Left renal cortex interstitium (tissue), 4 donors: ENCODE measurements at regions not wholly inside any gene's neighbourhood (a gene's known extent, or its start where the extent isn't known, plus 50 kb on each side); places are given as distances from the start of the nearest gene placed in this dataset.

Source experiments
- DNase-seq, 4 donors: peaks; one replicate each; pipeline ENCODE4 v3.0.0-alpha.2; 2013; ENCODE audit warnings: low read depth in 4 of 4, low spot score in 2 of 4, missing footprints in 1 of 4

DNA sequence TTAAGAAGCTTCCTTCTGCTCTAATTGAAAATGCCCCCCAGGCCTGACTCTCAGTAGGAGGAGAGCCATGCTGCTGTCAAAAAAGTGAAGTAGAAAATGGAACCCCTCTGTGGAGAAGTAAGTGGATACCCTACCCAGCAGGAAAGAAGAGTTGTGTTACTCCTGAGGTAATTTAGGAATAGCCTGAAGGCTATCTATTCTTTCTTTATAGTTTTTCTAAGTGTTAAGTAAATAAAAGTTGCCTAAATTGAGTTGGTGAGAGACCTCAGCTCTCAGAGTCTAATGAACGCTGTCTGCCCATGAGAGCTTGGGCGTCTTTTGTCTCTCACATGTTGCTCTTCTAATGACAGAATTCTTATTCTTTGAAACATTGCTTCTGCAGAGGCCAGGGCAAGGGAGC lies 116.2 kb downstream of the NSUN3 start:
- DNase-seq = no peak

GRCh38 chr3:94183551-94183950 lies 120.7 kb downstream of the NSUN3 start:
- no peak for DNase-seq

GRCh38 chr3:94184781-94185180 lies 121.9 kb downstream of the NSUN3 start:
- no peak for DNase-seq

GRCh38 chr3:94185753-94186152 lies 122.9 kb downstream of the NSUN3 start:
- DNase-seq = no peak

DNA sequence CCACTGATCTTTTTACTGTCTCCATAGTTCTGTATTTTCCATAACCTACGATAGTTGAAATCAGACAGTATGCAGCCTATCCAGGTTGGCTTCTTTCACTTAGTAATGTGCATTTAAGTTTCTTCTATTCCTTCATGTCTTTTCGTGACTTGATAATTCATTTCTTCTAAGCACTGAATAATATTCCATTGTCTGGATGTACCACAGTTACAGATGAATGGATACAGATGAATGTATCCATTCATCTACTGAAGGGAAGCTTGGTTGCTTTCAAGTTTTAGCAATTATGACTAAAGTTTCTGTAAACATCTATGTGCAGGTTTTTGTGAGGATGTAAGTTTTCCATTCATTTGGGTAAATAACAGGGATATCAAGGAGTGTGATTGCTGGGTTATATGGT lies 124.8 kb downstream of the NSUN3 start:
- no peak for DNase-seq

DNA sequence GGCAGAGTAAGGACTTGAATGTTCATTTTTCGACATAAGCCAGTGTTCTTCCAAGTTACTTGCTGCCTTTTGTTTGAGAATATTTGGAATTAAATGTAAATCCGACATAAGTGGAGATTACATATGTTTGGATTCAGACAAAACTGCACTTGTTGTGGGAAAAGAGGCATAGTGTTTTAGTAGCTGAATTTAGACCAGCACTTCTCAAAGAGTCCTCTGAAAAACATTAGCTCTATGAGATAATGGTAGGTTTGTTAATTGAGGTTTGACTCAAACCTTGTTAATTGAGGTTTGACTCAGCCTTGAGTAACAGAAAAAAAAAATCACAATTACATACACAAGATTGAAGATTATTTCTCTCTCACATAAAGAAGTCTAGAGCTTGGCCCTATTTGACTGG lies 132.5 kb downstream of the NSUN3 start:
- DNase-seq = no peak

DNA sequence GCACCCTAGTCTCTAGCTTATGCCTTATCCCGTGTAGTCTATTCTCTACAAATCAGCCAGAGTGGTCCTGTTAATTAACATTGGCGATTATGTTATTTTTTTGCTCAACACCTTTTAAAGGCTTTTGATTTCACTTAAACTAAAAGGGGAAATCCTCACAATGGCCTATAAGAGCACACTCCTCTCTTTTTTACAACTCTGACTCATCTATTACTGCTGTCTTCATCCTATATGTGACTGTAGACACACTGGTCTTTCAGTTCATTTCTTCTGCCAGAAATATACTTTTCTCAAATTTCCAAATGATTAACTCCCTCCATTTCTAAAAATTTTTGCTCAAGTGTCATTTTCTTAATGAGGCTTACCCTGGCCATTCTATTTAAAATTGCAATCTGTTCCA lies 143.4 kb downstream of the NSUN3 start:
- DNase-seq = no peak

DNA sequence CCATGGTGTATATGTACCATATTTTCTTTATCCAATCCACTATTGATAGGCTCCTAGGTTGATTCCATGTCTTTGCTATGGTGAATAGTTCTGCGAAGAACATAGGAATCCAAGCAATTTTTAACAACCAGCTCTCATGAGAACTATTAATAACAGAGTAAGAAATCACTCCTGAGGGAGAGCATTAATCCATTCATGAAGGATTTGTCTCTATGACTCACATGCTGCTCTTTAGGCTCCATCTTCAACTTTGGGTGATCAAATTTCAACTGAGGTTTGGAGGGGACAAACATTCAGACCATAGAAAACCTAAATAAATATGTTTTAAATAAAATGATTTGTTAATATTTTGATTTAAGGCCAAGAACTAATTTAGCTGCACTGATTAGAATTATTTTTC lies 147.4 kb downstream of the NSUN3 start:
- no peak for DNase-seq

DNA sequence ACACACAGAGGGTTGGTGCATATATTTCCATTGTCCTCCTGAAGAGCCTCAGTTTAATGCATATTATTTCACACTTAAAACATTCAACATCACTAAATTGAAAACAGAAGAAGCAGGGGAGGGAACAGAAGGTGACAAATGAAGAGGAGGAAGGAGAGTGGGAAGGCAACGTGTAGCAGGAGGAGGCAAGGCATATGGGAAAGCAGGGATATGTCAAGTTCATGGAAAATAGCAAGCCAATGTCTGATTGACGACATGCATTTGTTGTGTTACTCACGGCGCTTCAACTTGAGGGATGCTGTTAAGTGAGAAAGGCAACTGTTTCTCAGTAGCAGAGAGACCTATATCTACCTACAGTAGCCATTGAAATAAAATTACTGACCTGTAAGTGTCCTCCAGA lies 154.5 kb downstream of the NSUN3 start:
- no peak for DNase-seq

GRCh38 chr3:94220426-94220825 lies 157.6 kb downstream of the NSUN3 start:
- DNase-seq = no peak

DNA sequence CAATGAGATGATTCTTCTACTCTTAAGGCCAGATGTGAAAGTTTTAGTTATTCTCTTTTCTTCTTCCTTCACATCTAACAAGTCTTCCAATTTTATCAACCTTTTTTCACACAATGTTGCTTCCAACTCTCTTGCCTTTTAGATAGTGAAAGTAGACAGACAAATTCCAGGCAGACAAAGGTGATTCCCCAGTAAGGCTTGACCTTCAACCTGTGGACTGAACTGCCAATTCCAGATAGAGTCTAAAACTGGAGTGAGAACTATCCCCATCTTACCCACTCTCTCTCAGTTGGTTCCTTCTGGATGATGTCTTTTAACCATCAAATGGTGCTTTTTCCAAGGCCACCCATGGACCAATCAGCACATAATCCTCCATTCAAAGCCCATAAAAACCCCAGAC lies 159.0 kb downstream of the NSUN3 start:
- DNase-seq = no peak

GRCh38 chr3:94225148-94225865 lies 162.4 kb downstream of the NSUN3 start:
- no peak for DNase-seq

- no peak for DNase-seq
Observed at GRCh38 chr3:94226078-94226477, 163.2 kb downstream of the NSUN3 start.

DNA sequence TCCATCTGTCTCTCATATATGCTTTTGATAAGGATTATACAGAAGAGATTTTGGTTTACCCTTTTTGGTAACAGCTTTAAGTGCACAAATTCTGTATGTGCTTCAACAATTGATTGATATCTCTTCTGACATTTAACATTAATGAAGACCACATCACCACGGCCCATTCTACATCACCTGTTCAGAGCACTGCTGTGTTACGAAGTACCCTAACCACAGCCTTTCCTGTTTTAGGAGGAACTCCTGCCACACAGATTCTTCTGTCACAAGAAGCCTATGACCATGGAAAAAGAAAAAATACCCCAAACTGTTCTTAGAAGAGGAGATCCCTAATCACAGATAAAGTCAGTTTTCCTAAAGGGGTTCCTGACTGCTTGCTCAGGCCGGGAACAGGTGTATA lies 170.1 kb downstream of the NSUN3 start:
- DNase-seq = no peak

DNA sequence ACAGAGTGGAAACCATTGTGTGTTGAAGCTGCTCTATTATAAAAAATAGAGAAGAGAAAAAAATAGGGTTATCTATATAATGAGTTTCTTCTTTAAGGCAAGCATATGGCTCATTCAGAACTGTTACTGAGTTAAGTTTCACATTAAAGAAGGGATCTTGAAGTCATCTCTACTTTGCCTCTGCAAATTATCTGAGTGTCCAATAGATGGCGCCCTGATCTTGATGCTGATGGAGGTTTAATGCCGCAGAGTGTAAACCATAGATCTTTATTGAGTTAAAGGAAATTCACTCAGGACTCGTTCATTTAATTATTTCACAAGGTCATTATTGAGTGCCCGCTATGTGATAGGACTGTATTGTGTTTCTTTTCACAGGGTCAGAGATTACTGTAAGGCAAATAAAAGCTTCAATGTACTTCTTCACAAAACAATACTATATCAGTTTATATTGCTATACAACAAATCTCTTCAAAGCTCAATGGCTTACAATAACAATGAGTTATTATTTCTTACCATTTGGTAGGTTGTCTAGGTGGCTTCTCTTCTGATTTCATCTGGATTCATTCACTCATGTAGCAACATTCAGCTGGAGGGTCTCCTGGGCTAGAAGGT lies 171.4 kb downstream of the NSUN3 start:
- no peak for DNase-seq

DNA sequence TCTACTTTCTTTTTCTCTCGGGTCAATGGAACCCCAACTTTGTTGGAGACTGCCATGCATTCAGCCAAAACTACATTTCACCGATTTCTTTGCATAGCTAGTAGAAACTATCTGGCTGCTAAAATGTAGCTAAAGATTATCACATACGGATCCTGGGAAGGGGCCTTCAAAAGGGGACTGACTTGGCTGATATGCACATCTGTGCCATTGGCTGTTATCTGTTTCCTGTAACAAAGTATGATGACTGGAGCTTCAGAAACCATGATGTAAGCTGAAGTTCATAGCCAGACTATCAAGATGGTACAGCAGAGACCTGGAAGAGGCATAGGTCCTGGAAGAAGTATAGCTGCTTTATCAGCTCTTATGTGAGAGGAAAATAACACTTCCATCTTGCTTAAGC lies 179.1 kb downstream of the NSUN3 start:
- no peak for DNase-seq

DNA sequence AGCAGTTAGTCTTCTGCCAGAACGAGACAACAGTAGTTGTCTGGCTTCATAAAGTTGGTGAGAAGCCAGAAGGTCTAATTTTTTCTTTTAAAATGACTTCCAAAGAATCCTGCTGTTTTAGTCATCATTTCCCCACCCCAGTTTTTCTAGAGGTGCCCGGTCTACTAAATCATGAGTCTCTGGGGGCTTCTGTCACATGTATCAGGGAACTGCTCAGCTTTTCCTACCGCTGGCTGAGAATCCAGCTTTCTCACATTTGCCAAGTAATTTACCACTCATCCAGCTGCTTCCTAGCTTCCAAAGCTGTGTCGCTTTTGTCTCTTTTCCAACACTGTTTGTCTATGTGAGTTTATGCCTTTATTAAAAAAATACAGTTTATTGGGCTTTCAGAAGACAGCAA lies 183.3 kb downstream of the NSUN3 start:
- DNase-seq = no peak

GRCh38 chr3:94248042-94248441 lies 185.2 kb downstream of the NSUN3 start:
- no peak for DNase-seq

- peak in 2 of 4 donors; percentile 15 to 19 for DNase-seq
Observed at GRCh38 chr3:94249491-94250079, 186.7 kb downstream of the NSUN3 start.

DNA sequence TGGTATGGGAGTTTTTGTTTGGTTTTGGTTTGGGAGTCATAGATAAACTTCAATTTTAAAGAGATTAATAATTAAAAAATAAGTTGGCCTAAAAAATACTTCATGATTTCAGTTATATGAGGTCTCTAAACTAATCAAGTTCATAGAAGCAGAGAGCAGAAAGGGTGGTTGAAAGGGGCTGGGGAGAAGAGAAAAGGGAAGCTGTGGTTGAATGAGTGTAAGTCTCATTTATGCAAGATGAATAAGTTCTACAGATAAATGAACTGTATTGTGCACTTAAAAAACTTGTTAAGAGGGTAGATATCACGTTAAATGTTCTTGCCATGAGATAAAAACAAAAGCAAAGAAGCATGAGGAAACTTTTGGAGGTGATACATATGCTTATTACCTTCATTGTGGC lies 188.7 kb downstream of the NSUN3 start:
- DNase-seq = no peak

DNA sequence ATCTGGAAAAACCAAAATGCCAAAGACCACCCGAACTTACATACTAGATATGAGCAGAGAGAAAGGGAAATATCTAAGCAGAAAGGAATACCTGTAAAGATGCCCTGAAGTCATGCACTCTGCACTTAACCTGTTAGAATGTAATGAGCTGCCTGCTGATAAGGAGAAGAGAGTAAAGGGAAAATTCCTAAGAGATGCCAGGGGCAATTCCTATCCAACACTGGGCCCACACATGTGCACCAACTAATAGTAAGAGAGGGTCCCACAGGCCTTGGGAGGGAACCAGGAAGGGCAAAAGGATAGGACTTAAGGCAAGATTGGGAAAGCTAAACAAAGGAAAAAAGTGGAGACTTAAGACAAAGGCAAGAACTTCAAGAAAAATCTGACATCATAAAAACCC lies 189.5 kb downstream of the NSUN3 start:
- no peak for DNase-seq
